CD14-positive monocyte (primary cell): ENCODE measurements at regions not wholly inside any gene's neighbourhood (a gene's known extent, or its start where the extent isn't known, plus 50 kb on each side); places are given as distances from the start of the nearest gene placed in this dataset.

Source experiments
- DNase-seq, 3 donors: peaks; one replicate each; pipeline ENCODE4 v3.0.0-alpha.2; 2011 to 2022
- H2AFZ ChIP-seq: 2 replicates; pipeline ENCODE4 v1.6.0; 2012; ENCODE audit warnings: mild to moderate bottlenecking, low read depth, low read length, inconsistent platforms; ENCODE audit not compliant: insufficient read depth, poor library complexity, severe bottlenecking
- H3K27ac ChIP-seq, 2 donors: 1 replicate in 1 of 2; 2 replicates in 1 of 2; pipeline ENCODE4 v1.5.1; 2012 to 2013; ENCODE audit warnings: low read length in 2 of 2, control low read depth in 1 of 2, inconsistent platforms in 1 of 2, low read depth in 1 of 2, mild to moderate bottlenecking in 1 of 2
- H3K27me3 ChIP-seq, 2 donors: one replicate each; pipeline versions ENCODE4 v1.6.0 to v1.6.1; 2011 to 2013; ENCODE audit warnings: low read length in 2 of 2; ENCODE audit not compliant: control insufficient read depth in 2 of 2, insufficient read depth in 2 of 2
- H3K36me3 ChIP-seq, 2 donors: replicated peaks in 1 of 2; 1 replicate in 1 of 2; 2 replicates in 1 of 2; pipeline versions ENCODE4 v1.5.1 to v1.6.1; 2012 to 2013; ENCODE audit warnings: low read length in 2 of 2, control low read depth in 1 of 2, inconsistent platforms in 1 of 2, mild to moderate bottlenecking in 1 of 2; ENCODE audit not compliant: insufficient read depth in 2 of 2, control insufficient read depth in 1 of 2
- H3K4me1 ChIP-seq, 2 donors: 1 replicate in 1 of 2; 2 replicates in 1 of 2; pipeline versions ENCODE4 v1.5.1 to v1.6.1; 2012 to 2013; ENCODE audit warnings: low read length in 2 of 2, control low read depth in 1 of 2, inconsistent platforms in 1 of 2, mild to moderate bottlenecking in 1 of 2, moderate library complexity in 1 of 2; ENCODE audit not compliant: insufficient read depth in 2 of 2, control insufficient read depth in 1 of 2
- H3K4me2 ChIP-seq: replicated peaks from 2 replicates; pipeline ENCODE3; 2012; ENCODE audit warnings: low read length, moderate library complexity, mild to moderate bottlenecking; ENCODE audit not compliant: poor library complexity, severe bottlenecking; ENCODE audit errors: extremely low read depth
- H3K4me3 ChIP-seq, 3 experiments: fragments of 200-600 bp in 1 of 3; sonication (generic) in 1 of 3; replicated peaks in 1 of 3; 1 replicate in 2 of 3; 2 replicates in 1 of 3; pipeline ENCODE4 v1.5.1; 2011 to 2013; ENCODE audit warnings: low read length in 3 of 3, mild to moderate bottlenecking in 3 of 3, control low read depth in 2 of 3, low read depth in 2 of 3, inconsistent platforms in 1 of 3, moderate library complexity in 1 of 3
- H3K79me2 ChIP-seq: 2 replicates; pipeline ENCODE4 v1.6.0; 2012; ENCODE audit warnings: mild to moderate bottlenecking, control low read depth, inconsistent platforms, low read length, moderate library complexity; ENCODE audit not compliant: insufficient read depth
- H3K9ac ChIP-seq: 2 replicates; pipeline ENCODE4 v1.6.0; 2017; ENCODE audit warnings: low read length, mild to moderate bottlenecking; ENCODE audit not compliant: insufficient read depth, poor library complexity, severe bottlenecking
- H3K9me3 ChIP-seq, 2 donors: replicated peaks in 1 of 2; 1 replicate in 1 of 2; 2 replicates in 1 of 2; pipeline versions ENCODE4 v1.5.1 to v1.6.1; 2012 to 2013; ENCODE audit warnings: low read length in 2 of 2, control low read depth in 1 of 2; ENCODE audit not compliant: control insufficient read depth in 1 of 2, insufficient read depth in 1 of 2
- H4K20me1 ChIP-seq: 2 replicates; pipeline ENCODE4 v1.6.0; 2012; ENCODE audit warnings: mild to moderate bottlenecking, low read length, control low read depth, moderate library complexity; ENCODE audit not compliant: insufficient read depth
- H3K27ac Mint-ChIP-seq, 7 donors: one replicate each; pipeline ENCODE4 v1.8.0; 2020; ENCODE audit warnings: mild to moderate bottlenecking in 7 of 7, mixed read lengths in 7 of 7, moderate library complexity in 6 of 7, inconsistent platforms in 2 of 7
- H3K27me3 Mint-ChIP-seq, 3 donors: one replicate each; pipeline ENCODE4 v1.8.0; 2021 to 2022; ENCODE audit warnings: low read depth in 3 of 3, mild to moderate bottlenecking in 3 of 3, mixed read lengths in 3 of 3, moderate library complexity in 3 of 3, inconsistent platforms in 1 of 3
- H3K36me3 Mint-ChIP-seq, 2 donors: one replicate each; pipeline ENCODE4 v1.8.0; 2020; ENCODE audit warnings: mixed read lengths in 2 of 2, inconsistent platforms in 1 of 2, mild to moderate bottlenecking in 1 of 2
- H3K4me1 Mint-ChIP-seq: one replicate; pipeline ENCODE4 v1.8.0; 2020; ENCODE audit warnings: mild to moderate bottlenecking, mixed read lengths
- H3K4me3 Mint-ChIP-seq, 2 donors: one replicate each; pipeline ENCODE4 v1.8.0; 2020; ENCODE audit warnings: mild to moderate bottlenecking in 2 of 2, mixed read lengths in 2 of 2, moderate library complexity in 1 of 2
- H3K9me3 Mint-ChIP-seq, 7 donors: one replicate each; pipeline ENCODE4 v1.8.0; 2020 to 2022; ENCODE audit warnings: mixed read lengths in 7 of 7, mild to moderate bottlenecking in 6 of 7, moderate library complexity in 6 of 7, inconsistent platforms in 2 of 7
- WGBS: methylation state at CpG from one replicate; pipeline ENCODE4 v1.1.5; 2013; ENCODE audit warnings: missing lambda C conversion rate; ENCODE audit not compliant: insufficient coverage; 5-methylcytosine and 5-hydroxymethylcytosine counted together
- intact Hi-C, 2 donors: fragments of 100-400 bp; cut with micrococcal nuclease; formaldehyde crosslinking; loops; one replicate each; pipeline versions ENCODE4 v1.15.0 to v1.15.1; 2023
- TF ChIP-seq, protein P1 (sequence below): fragments of 200-600 bp; IDR thresholded peaks from one replicate; pipeline ENCODE4 v1.8.0; 2022; ENCODE audit warnings: antibody characterized with exemption, mild to moderate bottlenecking

DNA sequence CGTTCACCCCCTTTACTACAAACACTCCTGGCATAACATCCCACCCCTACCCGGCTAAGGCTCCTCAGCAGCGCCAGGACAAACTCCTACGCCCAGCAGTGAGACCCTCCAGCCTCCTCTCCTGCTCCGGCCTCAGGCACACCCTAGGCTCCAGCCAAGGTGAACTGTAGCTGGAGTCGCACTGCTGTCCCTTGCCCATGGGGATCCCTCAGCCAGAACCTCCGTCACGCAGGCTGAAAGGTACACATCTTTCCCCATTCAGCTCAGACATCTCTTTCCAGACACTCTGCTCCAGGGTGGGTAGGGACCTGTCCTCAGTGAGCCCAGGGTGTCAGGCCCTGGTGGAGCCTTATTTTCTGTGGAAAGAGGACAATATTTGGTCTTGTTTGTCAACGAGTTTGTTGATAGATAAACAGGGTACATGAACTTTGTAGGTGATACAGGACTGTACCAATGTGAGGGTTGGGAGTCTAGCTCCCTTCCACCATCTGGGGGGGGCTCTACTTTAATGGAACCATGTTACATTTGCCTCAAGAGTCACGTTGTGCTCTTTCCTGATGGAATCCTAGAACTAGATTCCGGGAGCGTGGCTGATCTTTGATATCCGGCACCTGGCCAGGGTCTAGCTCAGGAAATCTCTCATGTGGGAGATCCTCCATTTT lies 56.5 kb upstream of the SSBP3 start:
- Histone ChIP-seq H3K27ac (no peak overlapping the region), H3K27me3 (no peaks in the 10 kb centered on the region), H3K4me3 (no peak overlapping the region), H3K4me1 (peaks cover 21 to 29% of the 10 kb centered on the region in 2 donors), H3K79me2 (no peaks in the 10 kb centered on the region), H3K9me3 (no peaks in the 10 kb centered on the region), H3K9ac (no peak overlapping the region), H4K20me1 (no peaks in the 10 kb centered on the region), H2AFZ (no peak overlapping the region), H3K4me2 (no peak overlapping the region), H3K36me3 (no peaks in the 10 kb centered on the region)
- intact Hi-C loops: no loop called here
- Mint-ChIP-seq H3K27me3 (peaks cover 0 to 6% (median 0%) of the 10 kb centered on the region in 3 donors), H3K4me3 (no peak overlapping the region), H3K27ac (peak overlapping the region in 2 of 7 donors; percentile 48 to 64), H3K9me3 (peaks cover 0 to 5% (median 2%) of the 10 kb centered on the region in 7 donors), H3K36me3 (no peaks in the 10 kb centered on the region), H3K4me1 (peaks cover 23% of the 10 kb centered on the region)
- WGBS: 96% methylated on average over 8 of the region's 13 CpGs
- TF ChIP-seq, protein P1, sequence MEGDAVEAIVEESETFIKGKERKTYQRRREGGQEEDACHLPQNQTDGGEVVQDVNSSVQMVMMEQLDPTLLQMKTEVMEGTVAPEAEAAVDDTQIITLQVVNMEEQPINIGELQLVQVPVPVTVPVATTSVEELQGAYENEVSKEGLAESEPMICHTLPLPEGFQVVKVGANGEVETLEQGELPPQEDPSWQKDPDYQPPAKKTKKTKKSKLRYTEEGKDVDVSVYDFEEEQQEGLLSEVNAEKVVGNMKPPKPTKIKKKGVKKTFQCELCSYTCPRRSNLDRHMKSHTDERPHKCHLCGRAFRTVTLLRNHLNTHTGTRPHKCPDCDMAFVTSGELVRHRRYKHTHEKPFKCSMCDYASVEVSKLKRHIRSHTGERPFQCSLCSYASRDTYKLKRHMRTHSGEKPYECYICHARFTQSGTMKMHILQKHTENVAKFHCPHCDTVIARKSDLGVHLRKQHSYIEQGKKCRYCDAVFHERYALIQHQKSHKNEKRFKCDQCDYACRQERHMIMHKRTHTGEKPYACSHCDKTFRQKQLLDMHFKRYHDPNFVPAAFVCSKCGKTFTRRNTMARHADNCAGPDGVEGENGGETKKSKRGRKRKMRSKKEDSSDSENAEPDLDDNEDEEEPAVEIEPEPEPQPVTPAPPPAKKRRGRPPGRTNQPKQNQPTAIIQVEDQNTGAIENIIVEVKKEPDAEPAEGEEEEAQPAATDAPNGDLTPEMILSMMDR: no peak
- no peak for DNase-seq

GRCh38 chr1:54461731-54462596 lies 55.8 kb upstream of the SSBP3 start:
- no peak overlapping the region for H3K4me3 Mint-ChIP-seq
- no peak for DNase-seq
- H3K36me3 ChIP-seq: no peaks in the 10 kb centered on the region
- peaks cover 0 to 4% (median 2%) of the 10 kb centered on the region in 7 donors for H3K9me3 Mint-ChIP-seq
- no peak overlapping the region for H3K9ac ChIP-seq
- no peaks in the 10 kb centered on the region for H3K27me3 ChIP-seq
- H3K79me2 ChIP-seq: no peaks in the 10 kb centered on the region
- H3K27me3 Mint-ChIP-seq: peaks cover 0 to 6% (median 0%) of the 10 kb centered on the region in 3 donors
- H3K4me1 Mint-ChIP-seq: peaks cover 23% of the 10 kb centered on the region
- H3K4me2 ChIP-seq: no peak overlapping the region
- no peak overlapping the region for H2AFZ ChIP-seq
- H3K27ac Mint-ChIP-seq: no peak overlapping the region
- H3K36me3 Mint-ChIP-seq: no peaks in the 10 kb centered on the region
- TF ChIP-seq, protein P1: no peak
- no peaks in the 10 kb centered on the region for H4K20me1 ChIP-seq
- 86% methylated on average over 15 of the region's 16 CpGs for WGBS
- H3K4me1 ChIP-seq: peaks cover 21 to 29% of the 10 kb centered on the region in 2 donors
- H3K9me3 ChIP-seq: no peaks in the 10 kb centered on the region
- H3K27ac ChIP-seq: no peak overlapping the region
- intact Hi-C loops: no loop called here
- H3K4me3 ChIP-seq: no peak overlapping the region
